Stimulated activated CD8-positive, alpha-beta memory T cell treated with anti-CD3 and anti-CD28 coated beads, Interleukin-12 subunit alpha, Interleukin-12 subunit beta, amount 100 ng/mL, for 4 hours (primary cell): ENCODE measurements at regions not wholly inside any gene's neighbourhood (a gene's known extent, or its start where the extent isn't known, plus 50 kb on each side); places are given as distances from the start of the nearest gene placed in this dataset.
"Not testable (repeated sequence)": the region's sequence is repeated elsewhere in the genome, so short reads cannot be mapped to it uniquely, and the experiment has no call there.

ENCODE experiments used
- DNase-seq: peaks from one replicate; pipeline ENCODE4 v3.0.0-alpha.2; 2020; ENCODE audit warnings: low read depth

DNA sequence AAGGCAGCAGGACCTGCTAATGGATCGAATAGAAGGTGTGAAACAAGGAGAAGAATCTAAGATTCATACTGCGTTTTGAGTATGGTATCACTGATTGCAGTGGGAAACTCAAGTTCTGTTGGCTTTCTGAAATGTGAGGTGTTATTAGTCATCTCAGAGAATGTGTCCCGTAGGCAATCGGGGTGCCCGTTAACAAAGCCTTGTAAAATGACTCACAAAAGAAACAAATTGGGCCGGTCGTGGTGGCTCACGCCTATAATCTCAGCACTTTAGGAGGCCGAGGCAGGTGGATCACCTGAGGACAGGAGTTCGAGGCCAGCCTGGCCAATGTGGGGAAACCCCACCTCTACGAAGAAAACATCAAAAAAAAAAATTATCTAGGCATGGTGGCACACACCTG is 118.2 kb upstream of the C7orf33 start:
- DNase-seq, result no peak

- DNase-seq, result no peak
Observed at GRCh38 chr7:148473703-148474480, 116.7 kb upstream of the C7orf33 start.

DNA sequence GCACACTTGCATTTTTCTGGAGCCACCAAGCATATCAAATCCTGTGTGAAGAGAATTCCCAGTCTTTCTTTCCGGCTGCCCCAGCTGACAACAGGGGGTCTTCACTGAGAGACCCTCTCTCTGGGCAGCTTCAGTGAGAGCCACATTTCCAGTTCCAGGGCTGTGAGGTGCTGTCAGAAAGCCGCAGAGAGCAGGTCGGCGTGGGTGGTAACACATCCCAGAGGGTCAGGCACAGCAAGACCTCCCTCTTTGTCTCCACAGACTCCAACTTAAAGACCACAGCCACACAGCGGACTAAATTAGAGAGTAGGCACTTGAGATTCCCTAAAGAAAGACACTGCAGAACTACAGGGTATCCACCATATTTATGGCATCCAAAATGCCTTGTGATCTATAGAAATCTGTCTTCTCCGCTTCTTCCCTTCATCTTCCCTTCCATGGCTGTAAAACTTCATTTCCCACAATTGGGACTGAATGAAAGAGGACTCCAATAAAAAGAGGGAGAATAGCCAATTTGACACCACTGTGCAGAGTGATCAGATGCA is 116.0 kb upstream of the C7orf33 start:
- DNase-seq, result no peak

GRCh38 chr7:148478551-148478950 is 112.0 kb upstream of the C7orf33 start:
- DNase-seq, result no peak

GRCh38 chr7:148480479-148481146 is 110.0 kb upstream of the C7orf33 start:
- DNase-seq, result no peak

- DNase-seq, result no peak
Observed at GRCh38 chr7:148481147-148481526, 109.4 kb upstream of the C7orf33 start.

GRCh38 chr7:148481971-148482626 is 108.5 kb upstream of the C7orf33 start:
- no peak for DNase-seq

- no peak for DNase-seq
Observed at GRCh38 chr7:148483515-148484308, 106.9 kb upstream of the C7orf33 start.

- DNase-seq, result no peak
Observed at GRCh38 chr7:148484486-148484885, 106.1 kb upstream of the C7orf33 start.

DNA sequence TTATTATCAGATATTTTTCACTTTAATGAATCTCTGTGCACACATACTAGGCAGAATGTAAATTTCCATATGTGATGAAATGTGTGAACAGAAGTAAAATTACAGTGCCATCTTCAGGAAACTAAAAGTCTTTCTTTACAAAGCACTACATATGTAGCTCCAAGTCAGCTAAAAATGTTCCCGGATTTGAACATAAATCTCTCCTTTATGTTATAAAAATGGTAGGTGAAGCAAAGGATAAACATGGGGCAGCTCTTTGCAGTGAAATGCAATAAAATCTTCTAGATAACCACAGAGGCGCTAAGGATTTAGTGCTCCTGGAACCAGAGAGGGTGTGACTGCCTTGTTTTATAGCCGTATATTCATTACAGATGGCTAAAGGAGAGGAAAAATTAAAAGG is 104.9 kb upstream of the C7orf33 start:
- DNase-seq, result no peak

DNA sequence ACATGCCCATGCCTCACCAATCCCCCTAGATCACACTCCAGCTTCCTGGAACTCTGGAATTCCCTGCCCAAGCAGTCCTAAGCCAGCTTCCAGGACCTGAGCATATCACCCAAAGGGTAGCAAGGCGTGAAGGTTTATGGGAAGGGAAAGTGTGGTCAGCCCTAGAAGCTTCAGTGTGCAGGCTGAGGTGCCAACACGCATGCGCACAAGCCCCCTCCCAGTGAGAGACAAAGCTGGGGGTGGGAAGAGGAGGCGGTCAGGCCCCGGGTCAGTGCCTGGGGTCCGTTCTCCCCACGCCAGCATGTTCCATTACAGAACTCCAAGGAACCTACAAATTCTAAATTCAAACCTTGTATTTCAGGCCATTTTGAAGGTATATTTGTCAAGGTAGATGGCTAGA is 103.6 kb upstream of the C7orf33 start:
- no peak for DNase-seq

- DNase-seq, result no peak
Observed at GRCh38 chr7:148487912-148488311, 102.7 kb upstream of the C7orf33 start.

- no peak for DNase-seq
Observed at GRCh38 chr7:148489678-148490077, 100.9 kb upstream of the C7orf33 start.

GRCh38 chr7:148492157-148492860 is 98.3 kb upstream of the C7orf33 start:
- DNase-seq, result no peak

GRCh38 chr7:148495605-148496004 is 95.0 kb upstream of the C7orf33 start:
- no peak for DNase-seq

DNA sequence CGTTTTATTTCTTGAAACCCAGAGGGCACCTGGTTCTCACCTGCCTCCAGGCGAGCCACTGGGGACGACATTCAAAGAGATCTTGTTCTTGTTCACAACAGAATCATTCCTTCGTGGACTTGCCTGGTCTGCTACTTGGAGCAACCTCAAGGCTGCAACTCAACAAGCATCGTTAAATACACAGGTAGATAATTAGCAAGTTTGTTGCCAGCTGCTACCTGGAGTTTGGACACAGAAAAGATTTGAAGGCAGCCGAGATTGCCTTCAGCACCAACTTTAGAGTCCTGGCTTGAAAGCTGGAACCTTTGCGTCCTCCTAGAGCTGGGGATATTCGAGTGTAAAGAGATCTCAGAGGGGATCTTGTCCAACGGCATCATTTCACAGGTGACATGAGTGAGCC is 89.6 kb upstream of the C7orf33 start:
- no peak for DNase-seq

DNA sequence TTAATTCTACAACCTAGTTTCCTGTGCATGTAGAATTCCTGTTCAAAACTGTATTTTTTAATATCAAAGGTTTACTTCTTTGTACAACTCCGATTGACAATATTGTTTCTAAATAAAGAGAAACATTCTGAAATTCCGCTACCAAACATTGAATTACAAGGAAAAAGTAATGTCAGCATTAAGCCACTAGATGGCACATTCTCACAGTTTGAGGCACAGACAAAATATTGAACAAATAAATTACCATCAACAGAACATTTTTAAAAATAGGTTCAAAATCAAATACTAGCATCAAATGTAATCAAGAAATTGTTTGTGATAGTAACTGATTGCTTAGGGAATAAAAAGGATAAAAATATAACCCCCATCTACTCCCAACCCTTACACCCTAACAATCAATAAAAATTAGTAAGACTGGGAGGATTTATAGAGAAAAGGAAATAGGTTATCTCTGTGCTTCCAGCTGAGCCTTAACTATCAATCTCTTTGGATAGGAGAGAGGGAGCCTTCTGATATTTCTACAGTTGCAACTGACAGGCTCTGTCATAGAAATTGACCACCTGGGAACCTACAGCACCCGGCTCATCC is 86.6 kb upstream of the C7orf33 start:
- DNase-seq, result no peak

DNA sequence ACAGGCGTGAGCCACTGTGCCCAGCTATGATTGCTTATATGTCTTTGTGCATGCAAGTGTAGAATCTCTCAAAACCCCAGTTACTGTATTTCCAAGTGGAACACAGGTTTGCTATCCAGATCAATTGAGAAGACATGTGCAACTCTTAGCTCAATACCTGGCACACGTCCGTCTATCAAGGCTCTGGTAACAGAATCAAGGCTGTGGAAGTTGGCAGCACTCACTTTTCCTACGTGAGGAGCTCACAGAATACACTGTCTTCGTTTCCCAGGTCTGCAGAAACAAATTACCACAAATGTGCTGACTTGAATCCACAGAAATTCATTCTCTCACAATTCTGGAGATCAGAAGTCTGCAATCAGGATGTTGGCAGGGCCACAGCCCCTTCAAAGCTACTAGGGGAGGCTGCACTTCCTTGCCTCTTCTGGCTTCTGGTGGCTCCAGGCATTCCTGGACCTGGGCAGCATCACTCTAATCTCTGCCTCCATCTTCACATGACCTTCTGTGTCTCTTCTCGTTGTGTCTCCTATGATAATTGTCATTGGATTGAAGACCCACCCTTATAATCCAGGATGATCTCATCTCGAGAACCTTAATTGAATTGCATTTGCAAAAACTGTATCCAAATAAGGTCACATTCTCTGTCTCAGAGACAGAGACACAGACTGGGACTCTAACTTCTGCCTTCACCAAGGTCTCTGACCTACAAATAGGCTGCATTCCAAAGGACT is 84.8 kb upstream of the C7orf33 start:
- no peak for DNase-seq

- not testable (repeated sequence) for DNase-seq
Observed at GRCh38 chr7:148507064-148507573, 83.4 kb upstream of the C7orf33 start.

DNA sequence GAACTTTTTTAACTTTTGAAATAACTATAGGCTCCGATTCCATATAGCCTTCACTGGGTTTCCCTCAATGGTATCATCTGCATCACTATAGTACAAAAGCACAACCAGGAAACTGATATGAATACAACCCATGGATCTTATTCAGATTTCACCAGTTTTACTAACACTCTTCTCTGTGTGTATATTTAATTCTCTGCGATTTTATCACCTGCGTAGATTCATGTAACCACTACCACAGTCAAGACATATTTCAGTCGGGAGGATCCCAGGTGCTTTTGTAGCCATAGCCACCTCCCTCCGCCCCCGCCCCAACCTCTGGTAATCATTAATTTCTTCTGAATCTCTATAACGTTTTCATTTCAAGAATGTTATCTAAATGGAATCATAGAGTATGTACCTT is 82.8 kb upstream of the C7orf33 start:
- no peak for DNase-seq
